Testis (tissue), 2 donors: ENCODE measurements at regions not wholly inside any gene's neighbourhood (a gene's known extent, or its start where the extent isn't known, plus 50 kb on each side); places are given as distances from the start of the nearest gene placed in this dataset.

ENCODE experiments used
- DNase-seq: peaks from one replicate; pipeline ENCODE4 v3.0.0-alpha.2; 2019
- H3K27ac ChIP-seq, 2 donors: fragments of 200-600 bp; sonication (generic); one replicate each; pipeline ENCODE4 v1.5.1; 2019
- H3K27me3 ChIP-seq: fragments of 200-600 bp; sonication (generic); one replicate; pipeline ENCODE4 v1.5.1; 2019
- H3K36me3 ChIP-seq: fragments of 200-600 bp; sonication (generic); one replicate; pipeline ENCODE4 v1.5.1; 2017; ENCODE audit warnings: low read depth; ENCODE audit errors: missing control alignments
- H3K4me1 ChIP-seq: fragments of 200-600 bp; sonication (generic); one replicate; pipeline ENCODE4 v1.5.1; 2019
- H3K4me3 ChIP-seq, 2 donors: fragments of 200-600 bp; sonication (generic); one replicate each; pipeline ENCODE4 v1.5.1; 2017 to 2019
- H3K9me3 ChIP-seq: fragments of 200-600 bp; sonication (generic); one replicate; pipeline ENCODE4 v1.5.1; 2017
- POLR2A ChIP-seq: fragments of 450-650 bp; IDR thresholded peaks from one replicate; pipeline ENCODE4 v1.6.1; 2017; ENCODE audit warnings: antibody characterized with exemption, mild to moderate bottlenecking, moderate library complexity
- WGBS, 2 donors: methylation state at CpG; one replicate each; pipeline ENCODE4 v1.1.5; 2018; 5-methylcytosine and 5-hydroxymethylcytosine counted together
- intact Hi-C: fragments of 100-400 bp; cut with DNase I; formaldehyde crosslinking; loops from one replicate; pipeline ENCODE4 v1.15.1; 2023; ENCODE audit warnings: low total_unique reads
- TF ChIP-seq, protein P1 (sequence below), 3 experiments: fragments of 450-650 bp in 2 of 3; fragments of 200-600 bp in 1 of 3; sonication (generic) in 1 of 3; IDR thresholded peaks; one replicate each; pipeline ENCODE4 v1.5.1; 2016 to 2019; ENCODE audit warnings: antibody characterized with exemption in 3 of 3, mild to moderate bottlenecking in 2 of 3, moderate library complexity in 1 of 3

GRCh38 chr10:111837086-111837485, 346.5 kb downstream of the GPAM start:
- Histone ChIP-seq H3K27me3 (no peaks in the 10 kb centered on the region), H3K4me3 (no peak overlapping the region), H3K4me1 (no peaks in the 10 kb centered on the region), H3K9me3 (no peaks in the 10 kb centered on the region), H3K27ac (no peak overlapping the region), H3K36me3 (no peaks in the 10 kb centered on the region)
- intact Hi-C loops, result no loop called here
- WGBS, 2 donors, result 90 to 92% methylated on average over 2 of the region's 2 CpGs
- no peak for DNase-seq
- TF ChIP-seq POLR2A, result no peak
- TF ChIP-seq, protein P1, sequence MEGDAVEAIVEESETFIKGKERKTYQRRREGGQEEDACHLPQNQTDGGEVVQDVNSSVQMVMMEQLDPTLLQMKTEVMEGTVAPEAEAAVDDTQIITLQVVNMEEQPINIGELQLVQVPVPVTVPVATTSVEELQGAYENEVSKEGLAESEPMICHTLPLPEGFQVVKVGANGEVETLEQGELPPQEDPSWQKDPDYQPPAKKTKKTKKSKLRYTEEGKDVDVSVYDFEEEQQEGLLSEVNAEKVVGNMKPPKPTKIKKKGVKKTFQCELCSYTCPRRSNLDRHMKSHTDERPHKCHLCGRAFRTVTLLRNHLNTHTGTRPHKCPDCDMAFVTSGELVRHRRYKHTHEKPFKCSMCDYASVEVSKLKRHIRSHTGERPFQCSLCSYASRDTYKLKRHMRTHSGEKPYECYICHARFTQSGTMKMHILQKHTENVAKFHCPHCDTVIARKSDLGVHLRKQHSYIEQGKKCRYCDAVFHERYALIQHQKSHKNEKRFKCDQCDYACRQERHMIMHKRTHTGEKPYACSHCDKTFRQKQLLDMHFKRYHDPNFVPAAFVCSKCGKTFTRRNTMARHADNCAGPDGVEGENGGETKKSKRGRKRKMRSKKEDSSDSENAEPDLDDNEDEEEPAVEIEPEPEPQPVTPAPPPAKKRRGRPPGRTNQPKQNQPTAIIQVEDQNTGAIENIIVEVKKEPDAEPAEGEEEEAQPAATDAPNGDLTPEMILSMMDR (IDR thresholded peaks at IDR 0.05), result no peak

DNA sequence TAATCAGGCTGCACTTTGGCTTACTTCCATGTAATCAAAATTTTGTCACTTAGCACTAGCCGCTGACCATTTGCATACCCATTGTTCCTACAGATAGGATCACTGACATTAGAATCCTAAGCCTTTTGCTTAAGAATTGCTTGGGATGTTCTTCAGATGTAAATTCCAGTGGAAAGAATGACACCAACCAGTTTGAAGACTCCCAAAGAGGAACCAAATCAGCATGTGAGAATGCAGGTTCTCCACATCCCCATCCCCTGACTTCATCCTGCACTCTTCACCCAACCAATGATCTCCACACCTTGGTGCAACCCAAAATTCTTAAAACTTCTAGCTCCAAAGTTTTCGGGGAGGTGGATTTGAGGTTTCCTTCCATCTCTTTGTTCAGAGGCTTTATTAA, 345.6 kb downstream of the GPAM start:
- no peaks in the 10 kb centered on the region for H3K27me3 ChIP-seq
- no peaks in the 10 kb centered on the region for H3K9me3 ChIP-seq
- TF ChIP-seq, protein P1 (IDR thresholded peaks at IDR 0.05), result no peak
- TF ChIP-seq POLR2A, result no peak
- H3K4me3 ChIP-seq, result no peak overlapping the region
- no peak overlapping the region for H3K27ac ChIP-seq
- no peaks in the 10 kb centered on the region for H3K36me3 ChIP-seq
- WGBS, 2 donors, result 78 to 83% methylated on average over 2 of the region's 2 CpGs
- intact Hi-C loops, result no loop called here
- DNase-seq, result no peak
- H3K4me1 ChIP-seq, result no peaks in the 10 kb centered on the region

DNA sequence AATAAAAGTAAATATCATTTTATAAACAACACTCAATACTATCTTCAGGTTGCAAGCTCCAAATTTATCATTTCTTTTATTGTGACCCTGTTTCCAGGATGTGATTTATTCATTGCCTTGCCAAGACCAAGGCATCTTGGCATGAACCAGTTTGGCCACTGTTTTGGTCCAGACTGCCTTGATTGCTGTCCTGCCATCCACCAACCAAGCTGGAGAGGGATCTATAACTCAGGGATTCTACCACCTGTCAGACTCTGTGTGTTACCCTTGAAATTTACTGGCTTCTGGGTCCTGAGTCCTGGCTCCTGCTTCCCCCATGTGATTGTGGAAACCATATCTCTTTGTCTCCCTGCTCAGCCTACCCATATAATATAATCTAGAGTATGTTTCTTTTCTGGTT, 343.0 kb downstream of the GPAM start:
- DNase-seq, result no peak
- TF ChIP-seq POLR2A, result no peak
- TF ChIP-seq, protein P1 (IDR thresholded peaks at IDR 0.05), result no peak
- intact Hi-C loops, result no loop called here

GRCh38 chr10:111852801-111853200, 330.8 kb downstream of the GPAM start:
- no peak overlapping the region for H3K4me3 ChIP-seq
- no peak for DNase-seq
- WGBS, 2 donors, result 66 to 76% methylated on average over 2 of the region's 2 CpGs
- no peaks in the 10 kb centered on the region for H3K9me3 ChIP-seq
- no peaks in the 10 kb centered on the region for H3K4me1 ChIP-seq
- TF ChIP-seq, protein P1 (IDR thresholded peaks at IDR 0.05), result no peak
- no peak for TF ChIP-seq POLR2A
- H3K27me3 ChIP-seq, result no peaks in the 10 kb centered on the region
- intact Hi-C loops, result no loop called here
- no peak overlapping the region for H3K27ac ChIP-seq
- no peaks in the 10 kb centered on the region for H3K36me3 ChIP-seq

More for the DNA sequence above, 343.0 kb downstream of the GPAM start:
- Histone ChIP-seq H3K36me3 (no peaks in the 10 kb centered on the region), H3K27ac (no peak overlapping the region), H3K27me3 (no peaks in the 10 kb centered on the region), H3K9me3 (no peaks in the 10 kb centered on the region), H3K4me1 (no peaks in the 10 kb centered on the region), H3K4me3 (no peak overlapping the region)

- intact Hi-C loops, result no loop called here
- DNase-seq, result no peak
- TF ChIP-seq POLR2A, result no peak
- TF ChIP-seq, protein P1 (IDR thresholded peaks at IDR 0.05), result peak in 2 of 3 experiments; percentile 47 to 48
These were observed 326.9 kb downstream of the GPAM start for GRCh38 chr10:111856631-111857030.

More at GRCh38 chr10:111856631-111857030, 326.9 kb downstream of the GPAM start:
- Histone ChIP-seq H3K27ac (no peak overlapping the region), H3K4me3 (no peak overlapping the region), H3K9me3 (no peaks in the 10 kb centered on the region), H3K27me3 (no peaks in the 10 kb centered on the region), H3K36me3 (no peaks in the 10 kb centered on the region), H3K4me1 (no peaks in the 10 kb centered on the region)
- WGBS, 2 donors, result 60 to 61% methylated on average over 3 of the region's 3 CpGs
